Glutamatergic neuron (in vitro differentiated cells): ENCODE measurements at regions not wholly inside any gene's neighbourhood (a gene's known extent, or its start where the extent isn't known, plus 50 kb on each side); places are given as distances from the start of the nearest gene placed in this dataset.

Experiments used
- DNase-seq: peaks from one replicate; pipeline ENCODE4 v3.0.0; 2022
- H3K27ac Mint-ChIP-seq: one replicate; pipeline ENCODE4 v1.8.0; 2020; ENCODE audit warnings: mild to moderate bottlenecking, mixed read lengths, inconsistent platforms; ENCODE audit not compliant: unreplicated experiment
- H3K27me3 Mint-ChIP-seq: one replicate; pipeline ENCODE4 v1.8.0; 2020; ENCODE audit warnings: mild to moderate bottlenecking, moderate library complexity, mixed read lengths, inconsistent platforms; ENCODE audit not compliant: unreplicated experiment
- H3K36me3 Mint-ChIP-seq: one replicate; pipeline ENCODE4 v1.8.0; 2020; ENCODE audit warnings: mild to moderate bottlenecking, mixed read lengths, inconsistent platforms; ENCODE audit not compliant: unreplicated experiment
- H3K4me1 Mint-ChIP-seq: one replicate; pipeline ENCODE4 v1.8.0; 2020; ENCODE audit warnings: mild to moderate bottlenecking, low read depth, mixed read lengths, inconsistent platforms; ENCODE audit not compliant: unreplicated experiment
- H3K4me3 Mint-ChIP-seq: one replicate; pipeline ENCODE4 v1.8.0; 2020; ENCODE audit warnings: mild to moderate bottlenecking, mixed read lengths, inconsistent platforms; ENCODE audit not compliant: unreplicated experiment
- H3K9me3 Mint-ChIP-seq: one replicate; pipeline ENCODE4 v1.8.0; 2020; ENCODE audit warnings: mild to moderate bottlenecking, moderate library complexity, mixed read lengths, inconsistent platforms; ENCODE audit not compliant: unreplicated experiment
- TF ChIP-seq, protein P1 (sequence below): fragments of 200-600 bp; sonication (generic); IDR thresholded peaks from one replicate; pipeline ENCODE4 v1.5.0; 2021; ENCODE audit not compliant: partially characterized antibody, unreplicated experiment

DNA sequence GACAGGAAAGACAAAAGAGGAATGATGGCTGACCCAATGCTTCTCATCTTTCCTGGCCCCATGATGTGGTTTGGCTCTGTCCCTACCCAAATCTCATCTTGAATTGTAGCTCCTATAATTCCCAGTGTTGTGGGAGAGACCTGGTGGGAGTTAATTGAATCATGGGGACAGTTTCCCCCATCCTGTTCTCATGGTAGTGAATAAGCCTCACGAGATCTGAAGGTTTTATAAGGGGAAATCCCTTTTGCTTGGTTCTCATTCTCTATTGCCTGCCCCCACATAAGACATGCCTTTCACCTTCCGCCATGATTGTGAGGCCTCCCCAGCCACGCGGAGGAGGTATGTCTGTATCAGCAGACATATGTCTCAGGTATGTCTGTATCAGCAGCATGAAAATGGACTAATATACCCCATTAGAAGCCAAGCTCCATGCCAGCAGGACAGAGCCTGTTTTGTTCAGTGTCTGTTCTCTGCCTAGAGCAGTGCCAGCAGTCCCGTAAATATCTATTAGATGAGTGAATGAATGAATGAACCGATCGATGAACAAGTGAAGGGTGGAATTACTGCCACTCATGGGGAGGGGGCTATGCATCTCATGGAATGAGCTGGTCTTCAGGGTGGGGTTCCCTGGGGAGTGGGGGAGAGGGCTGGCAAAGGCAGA lies 304.4 kb downstream of the SOX9 start:
- TF ChIP-seq, protein P1, sequence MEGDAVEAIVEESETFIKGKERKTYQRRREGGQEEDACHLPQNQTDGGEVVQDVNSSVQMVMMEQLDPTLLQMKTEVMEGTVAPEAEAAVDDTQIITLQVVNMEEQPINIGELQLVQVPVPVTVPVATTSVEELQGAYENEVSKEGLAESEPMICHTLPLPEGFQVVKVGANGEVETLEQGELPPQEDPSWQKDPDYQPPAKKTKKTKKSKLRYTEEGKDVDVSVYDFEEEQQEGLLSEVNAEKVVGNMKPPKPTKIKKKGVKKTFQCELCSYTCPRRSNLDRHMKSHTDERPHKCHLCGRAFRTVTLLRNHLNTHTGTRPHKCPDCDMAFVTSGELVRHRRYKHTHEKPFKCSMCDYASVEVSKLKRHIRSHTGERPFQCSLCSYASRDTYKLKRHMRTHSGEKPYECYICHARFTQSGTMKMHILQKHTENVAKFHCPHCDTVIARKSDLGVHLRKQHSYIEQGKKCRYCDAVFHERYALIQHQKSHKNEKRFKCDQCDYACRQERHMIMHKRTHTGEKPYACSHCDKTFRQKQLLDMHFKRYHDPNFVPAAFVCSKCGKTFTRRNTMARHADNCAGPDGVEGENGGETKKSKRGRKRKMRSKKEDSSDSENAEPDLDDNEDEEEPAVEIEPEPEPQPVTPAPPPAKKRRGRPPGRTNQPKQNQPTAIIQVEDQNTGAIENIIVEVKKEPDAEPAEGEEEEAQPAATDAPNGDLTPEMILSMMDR, result no peak
- H3K4me3 Mint-ChIP-seq, result no peak overlapping the region
- H3K27me3 Mint-ChIP-seq, result peaks cover 8% of the 10 kb centered on the region
- H3K36me3 Mint-ChIP-seq, result no peaks in the 10 kb centered on the region
- no peaks in the 10 kb centered on the region for H3K4me1 Mint-ChIP-seq
- peaks cover 5% of the 10 kb centered on the region for H3K9me3 Mint-ChIP-seq
- DNase-seq, result no peak
- no peak overlapping the region for H3K27ac Mint-ChIP-seq

DNA sequence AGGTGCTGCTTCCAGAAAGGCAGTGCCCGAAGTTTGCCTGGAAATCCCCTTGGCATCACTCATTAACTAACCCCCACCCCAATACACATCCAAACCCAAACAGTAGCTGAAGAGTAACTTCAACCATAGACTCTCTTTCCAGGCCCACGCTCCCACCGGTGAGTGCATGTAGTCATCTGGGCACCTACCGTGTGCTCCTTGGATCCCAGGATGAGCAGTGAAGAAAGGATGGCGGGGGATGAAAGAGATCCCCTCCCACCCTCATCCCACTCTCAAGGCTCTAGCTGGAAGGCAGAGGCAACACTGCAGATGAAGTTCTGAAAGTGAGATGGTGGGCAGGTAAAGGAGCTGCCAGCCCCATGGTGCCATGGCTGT lies 305.0 kb downstream of the SOX9 start:
- Mint-ChIP-seq H3K36me3 (no peaks in the 10 kb centered on the region), H3K4me1 (no peaks in the 10 kb centered on the region), H3K9me3 (peaks cover 5% of the 10 kb centered on the region), H3K27ac (no peak overlapping the region), H3K27me3 (peaks cover 6% of the 10 kb centered on the region), H3K4me3 (no peak overlapping the region)
- no peak for DNase-seq
- TF ChIP-seq, protein P1, result no peak

DNA sequence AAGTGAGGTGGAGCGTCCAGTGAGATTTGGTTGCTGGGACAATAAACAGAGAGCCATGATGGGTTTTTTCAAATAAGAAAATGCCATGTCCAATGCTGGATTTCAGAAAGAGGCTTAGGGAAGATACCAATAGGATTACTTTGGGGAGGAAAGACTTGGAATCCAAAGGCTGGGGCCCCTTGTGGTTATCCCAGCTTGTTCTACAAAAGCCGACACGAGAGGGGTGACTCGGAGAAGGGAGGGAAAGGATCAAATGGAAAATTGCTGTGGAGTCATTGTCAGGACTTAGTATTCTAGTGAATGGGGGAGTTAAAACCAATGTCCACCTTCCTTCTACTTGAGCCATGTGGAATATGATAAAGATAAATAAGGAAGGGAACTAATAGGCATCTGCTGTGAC lies 305.5 kb downstream of the SOX9 start:
- Mint-ChIP-seq H3K4me3 (no peak overlapping the region), H3K36me3 (no peaks in the 10 kb centered on the region), H3K9me3 (peaks cover 5% of the 10 kb centered on the region), H3K4me1 (no peaks in the 10 kb centered on the region), H3K27me3 (peaks cover 6% of the 10 kb centered on the region), H3K27ac (no peak overlapping the region)
- TF ChIP-seq, protein P1, result no peak
- DNase-seq, result no peak

DNA sequence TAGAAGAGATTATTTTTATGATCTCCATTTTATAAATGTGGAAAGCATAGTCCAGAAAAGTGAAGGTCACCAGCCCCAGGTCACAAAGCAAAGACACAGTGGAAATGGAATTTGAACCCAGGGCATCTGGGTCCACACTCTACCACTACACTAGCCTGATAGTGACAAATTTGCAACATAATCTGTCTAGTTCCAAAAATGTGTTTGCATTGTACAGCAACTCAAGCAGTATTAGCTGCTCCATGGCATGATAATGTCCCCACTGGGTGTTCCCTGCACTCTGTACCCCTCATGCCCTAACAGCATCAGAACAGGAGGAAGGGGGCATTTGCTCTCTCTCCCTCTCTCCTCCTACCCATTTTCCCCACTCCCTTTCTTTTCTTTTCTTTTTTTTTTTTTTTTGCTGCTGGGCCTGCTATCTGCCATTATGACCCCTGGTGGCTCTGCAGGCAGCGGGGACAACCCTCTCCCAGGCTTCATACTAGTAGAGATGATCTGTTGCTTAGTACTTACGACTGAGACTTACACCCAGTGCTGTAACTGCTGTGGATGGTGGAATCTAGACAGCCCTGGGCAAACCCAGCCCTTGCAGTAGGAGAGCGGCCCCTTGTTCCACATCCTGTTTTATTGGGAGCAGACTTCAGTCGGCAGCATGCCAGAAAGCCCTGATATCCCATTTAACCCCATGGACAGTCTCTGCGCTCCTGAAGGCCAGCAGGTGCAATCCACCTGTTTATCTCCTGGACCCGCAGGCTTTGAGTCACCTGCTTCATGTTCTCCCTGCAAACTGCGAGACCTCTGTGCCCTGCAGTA lies 306.3 kb downstream of the SOX9 start:
- TF ChIP-seq, protein P1, result no peak
- H3K27me3 Mint-ChIP-seq, result peaks cover 5% of the 10 kb centered on the region
- no peak overlapping the region for H3K4me3 Mint-ChIP-seq
- peaks cover 4% of the 10 kb centered on the region for H3K4me1 Mint-ChIP-seq
- peaks cover 5% of the 10 kb centered on the region for H3K9me3 Mint-ChIP-seq
- no peaks in the 10 kb centered on the region for H3K36me3 Mint-ChIP-seq
- no peak for DNase-seq
- H3K27ac Mint-ChIP-seq, result no peak overlapping the region

DNA sequence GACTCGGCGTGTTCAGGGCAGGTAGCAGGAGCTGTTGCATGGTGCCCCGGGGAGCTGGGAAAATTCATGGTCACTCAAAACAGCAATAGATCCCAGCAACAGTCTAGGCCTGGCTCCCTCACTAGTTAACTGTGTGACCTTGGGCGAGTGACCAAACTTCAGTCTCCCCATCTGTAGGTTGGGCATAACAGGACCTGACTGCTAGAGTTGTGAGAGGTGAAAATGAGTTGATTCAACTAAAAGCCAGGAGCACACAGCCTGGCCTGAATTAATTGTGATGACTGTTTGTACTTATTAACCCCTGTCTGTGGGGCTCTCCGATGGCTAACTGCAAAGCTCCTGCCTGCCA lies 306.9 kb downstream of the SOX9 start:
- H3K4me1 Mint-ChIP-seq, result peaks cover 6% of the 10 kb centered on the region
- H3K27me3 Mint-ChIP-seq, result peaks cover 5% of the 10 kb centered on the region
- no peak overlapping the region for H3K4me3 Mint-ChIP-seq
- peaks cover 5% of the 10 kb centered on the region for H3K9me3 Mint-ChIP-seq
- H3K27ac Mint-ChIP-seq, result no peak overlapping the region
- no peak for DNase-seq
- H3K36me3 Mint-ChIP-seq, result no peaks in the 10 kb centered on the region
- TF ChIP-seq, protein P1, result no peak
